Lung (tissue), 11 donors: ENCODE measurements at regions not wholly inside any gene's neighbourhood (a gene's known extent, or its start where the extent isn't known, plus 50 kb on each side); places are given as distances from the start of the nearest gene placed in this dataset.
A peak's percentile ranks its signal among the peaks of the same experiment; 100 is the strongest.

Source experiments
- ATAC-seq: fragments of 200-7000 bp; cut with Tn5 transposase; one replicate; pipeline ENCODE4 v1.9.1; 2020; ENCODE audit warnings: moderate number of reproducible peaks; ENCODE audit not compliant: insufficient read depth, low FRiP score
- DNase-seq, 3 donors: peaks; one replicate each; pipeline ENCODE4 v3.0.0-alpha.2; 2013 to 2017
- H3K27ac ChIP-seq, 2 donors: one replicate each; pipeline ENCODE4 v1.5.1; 2013; ENCODE audit warnings: mild to moderate bottlenecking in 2 of 2, moderate library complexity in 2 of 2, control low read depth in 1 of 2, inconsistent platforms in 1 of 2, low read depth in 1 of 2, low read length in 1 of 2
- H3K27me3 ChIP-seq, 3 donors: one replicate each; pipeline ENCODE4 v1.5.1; 2013; ENCODE audit warnings: low read length in 2 of 3; ENCODE audit not compliant: control insufficient read depth in 3 of 3, insufficient read depth in 3 of 3
- H3K36me3 ChIP-seq, 4 donors: one replicate each; pipeline ENCODE4 v1.5.1; 2013; ENCODE audit warnings: low read length in 4 of 4, mild to moderate bottlenecking in 1 of 4, moderate library complexity in 1 of 4; ENCODE audit not compliant: control insufficient read depth in 4 of 4, insufficient read depth in 4 of 4
- H3K4me1 ChIP-seq, 5 donors: one replicate each; pipeline ENCODE4 v1.5.1; 2013; ENCODE audit warnings: low read length in 5 of 5, mild to moderate bottlenecking in 2 of 5, moderate library complexity in 1 of 5; ENCODE audit not compliant: control insufficient read depth in 5 of 5, insufficient read depth in 5 of 5
- H3K4me3 ChIP-seq: one replicate; pipeline ENCODE4 v1.5.1; 2013; ENCODE audit warnings: mild to moderate bottlenecking, control low read depth, moderate library complexity
- H3K9ac ChIP-seq, 2 donors: one replicate each; pipeline ENCODE4 v1.5.1; 2013; ENCODE audit warnings: low read length in 2 of 2, control low read depth in 1 of 2; ENCODE audit not compliant: insufficient read depth in 1 of 2
- H3K9me3 ChIP-seq, 4 donors: one replicate each; pipeline ENCODE4 v1.5.1; 2013; ENCODE audit warnings: low read length in 3 of 4, mild to moderate bottlenecking in 1 of 4, moderate library complexity in 1 of 4; ENCODE audit not compliant: control insufficient read depth in 4 of 4, insufficient read depth in 3 of 4
- CTCF ChIP-seq: IDR thresholded peaks from 2 replicates; pipeline ENCODE4 v1.5.1; 2012; ENCODE audit warnings: mild to moderate bottlenecking; ENCODE audit errors: control extremely low read depth, extremely low read depth
- WGBS, 2 donors: extraction: QIAGEN DNeasy Blood & Tissue Kit; methylation state at CpG; one replicate each; pipeline ENCODE4 v1.1.7; 2013; 5-methylcytosine and 5-hydroxymethylcytosine counted together
- donor health status: control.
- donor health status: control.
- donor health status: Bipolar disorder and iron deficiency.
- donor health status: healthy.
- donor health status: DM: yes; HTN: yes; CAD: no.

- peak in 1 of 3 donors; percentile 6 for DNase-seq
- 49 to 56% methylated on average over 3 of the region's 3 CpGs for WGBS, 2 donors
- no peak overlapping the region for H3K4me3 ChIP-seq
Observed at GRCh38 chr12:61870658-61871484, 389.3 kb upstream of the USP15 start.

DNA sequence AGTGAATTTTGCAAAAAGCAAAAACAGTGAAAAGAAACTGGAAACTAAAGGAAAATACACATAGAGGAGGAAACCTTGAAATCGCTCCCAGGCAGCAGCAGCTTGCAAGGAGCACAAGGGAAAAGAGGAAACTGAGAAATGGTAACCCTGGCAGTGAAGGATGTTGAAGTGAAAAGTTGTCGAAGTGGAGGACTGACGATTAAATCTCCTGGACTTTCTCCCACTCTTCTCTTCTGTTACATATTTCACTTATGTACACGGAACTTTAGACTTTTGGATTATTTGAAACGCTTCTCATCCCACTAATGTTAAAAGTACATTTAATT lies 388.8 kb upstream of the USP15 start:
- Histone ChIP-seq H3K36me3 (no peaks in the 10 kb centered on the region), H3K9me3 (no peaks in the 10 kb centered on the region), H3K4me1 (no peaks in the 10 kb centered on the region), H3K27ac (no peak overlapping the region), H3K27me3 (no peaks in the 10 kb centered on the region), H3K4me3 (no peak overlapping the region), H3K9ac (no peak overlapping the region)
- DNase-seq = no peak
- TF ChIP-seq CTCF = no peak
- ATAC-seq = no peak
- 58 to 71% methylated on average over 5 of the region's 5 CpGs for WGBS, 2 donors

More at GRCh38 chr12:61870658-61871484, 389.3 kb upstream of the USP15 start:
- no peak for ATAC-seq
- H3K9me3 ChIP-seq = no peaks in the 10 kb centered on the region
- no peak for TF ChIP-seq CTCF
- no peaks in the 10 kb centered on the region for H3K4me1 ChIP-seq
- no peak overlapping the region for H3K27ac ChIP-seq
- H3K9ac ChIP-seq = no peak overlapping the region
- no peaks in the 10 kb centered on the region for H3K36me3 ChIP-seq
- no peaks in the 10 kb centered on the region for H3K27me3 ChIP-seq

- ATAC-seq = no peak
- no peaks in the 10 kb centered on the region for H3K27me3 ChIP-seq
- H3K9me3 ChIP-seq = no peaks in the 10 kb centered on the region
- no peaks in the 10 kb centered on the region for H3K4me1 ChIP-seq
- no peaks in the 10 kb centered on the region for H3K36me3 ChIP-seq
- H3K9ac ChIP-seq = no peak overlapping the region
- no peak for TF ChIP-seq CTCF
- no peak for DNase-seq
- no peak overlapping the region for H3K27ac ChIP-seq
- 93 to 98% methylated on average over 9 of the region's 9 CpGs for WGBS, 2 donors
- H3K4me3 ChIP-seq = no peak overlapping the region
Observed at GRCh38 chr12:61879229-61879628, 381.0 kb upstream of the USP15 start.

DNA sequence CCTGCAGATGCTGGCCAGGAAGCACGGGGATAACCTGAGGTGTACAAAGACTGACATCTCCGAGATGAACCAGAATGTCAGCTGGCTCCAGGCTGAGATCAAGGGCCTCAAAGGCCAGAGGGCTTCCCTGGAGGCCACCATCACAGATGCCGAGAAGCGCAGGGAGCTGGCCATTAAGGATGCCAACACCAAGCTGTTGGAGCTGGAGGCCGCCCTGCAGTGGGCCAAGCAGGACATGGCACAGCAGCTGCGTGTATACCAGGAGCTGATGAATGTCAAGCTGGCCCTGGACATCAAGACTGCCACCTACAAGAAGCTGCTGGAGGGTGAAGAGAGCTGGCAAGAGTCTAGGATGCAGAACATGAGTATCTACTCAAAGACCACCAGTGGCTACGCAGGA lies 380.0 kb upstream of the USP15 start:
- TF ChIP-seq CTCF = no peak
- no peaks in the 10 kb centered on the region for H3K9me3 ChIP-seq
- no peak for ATAC-seq
- H3K27me3 ChIP-seq = no peaks in the 10 kb centered on the region
- no peak for DNase-seq
- H3K4me3 ChIP-seq = no peak overlapping the region
- WGBS, 2 donors = 81 to 87% methylated on average over 7 of the region's 7 CpGs
- H3K36me3 ChIP-seq = no peaks in the 10 kb centered on the region
- no peak overlapping the region for H3K9ac ChIP-seq
- no peak overlapping the region for H3K27ac ChIP-seq
- no peaks in the 10 kb centered on the region for H3K4me1 ChIP-seq
